ENCODE measurements at regions not wholly inside any gene's neighbourhood (a gene's known extent, or its start where the extent isn't known, plus 50 kb on each side); places are given as distances from the start of the nearest gene placed in this dataset.
A peak's percentile ranks its signal among the peaks of the same experiment; 100 is the strongest.
"Not testable (repeated sequence)": the region's sequence is repeated elsewhere in the genome, so short reads cannot be mapped to it uniquely, and the experiment has no call there.

DNA sequence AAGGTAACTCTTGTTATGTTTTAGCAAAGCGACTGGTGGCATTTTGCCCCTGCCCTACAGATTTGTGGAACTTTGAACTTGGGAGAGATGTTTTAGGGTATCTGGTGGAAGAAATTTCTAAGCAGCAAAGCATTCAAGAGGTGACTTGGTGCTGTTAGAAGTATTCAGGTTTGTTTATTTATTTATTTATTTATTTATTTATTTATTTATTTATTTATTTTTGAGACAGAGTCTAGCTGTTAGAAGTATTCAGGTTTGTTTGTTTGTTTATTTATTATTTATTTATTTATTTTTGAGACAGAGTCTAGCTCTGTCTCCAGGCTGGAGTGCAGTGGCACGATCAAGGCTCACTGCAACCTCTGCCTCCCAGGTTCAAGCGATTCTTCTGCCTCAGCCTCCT lies 89.8 kb upstream of the DDHD1 start:
- DNase-seq, result not testable (repeated sequence)

DNA sequence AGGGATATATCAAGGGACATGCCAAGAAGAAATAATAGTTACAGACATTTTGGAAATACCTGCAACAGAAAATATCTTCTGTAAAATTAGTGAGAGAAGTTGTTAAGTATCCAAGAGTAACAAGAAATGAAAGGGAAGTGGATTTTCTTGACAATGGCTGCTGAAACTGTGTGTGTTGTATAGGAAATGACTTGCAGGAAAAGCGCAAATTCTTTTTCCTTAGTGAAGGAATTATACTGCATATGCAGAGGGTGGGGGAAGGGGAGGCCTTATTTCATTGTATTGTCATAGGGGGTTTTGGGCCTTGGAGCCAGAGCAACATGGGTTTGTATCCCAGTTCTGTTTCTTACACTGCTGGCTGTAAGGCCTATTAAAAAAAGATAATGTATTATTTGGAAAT lies 84.4 kb upstream of the DDHD1 start:
- no peak for DNase-seq

DNA sequence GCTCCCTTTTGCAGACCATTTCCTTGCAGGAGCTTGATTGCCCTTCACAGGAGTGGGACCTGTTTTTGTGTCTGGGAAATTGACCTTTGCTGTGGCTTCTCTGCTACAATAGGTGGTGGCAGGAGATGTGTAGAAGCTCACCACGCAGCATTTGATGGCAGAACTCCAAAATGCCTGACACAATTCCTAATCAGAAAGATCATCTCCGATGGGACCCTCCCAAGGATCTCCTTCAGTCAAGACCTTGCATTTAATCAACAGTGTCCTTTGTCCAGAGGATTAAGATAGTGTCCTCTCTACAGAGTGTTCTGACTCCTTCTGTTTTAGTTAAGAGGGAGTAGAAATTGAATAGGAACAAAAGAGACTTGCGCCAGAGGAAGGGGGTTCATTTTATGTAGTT lies 83.6 kb upstream of the DDHD1 start:
- DNase-seq, result no peak

DNA sequence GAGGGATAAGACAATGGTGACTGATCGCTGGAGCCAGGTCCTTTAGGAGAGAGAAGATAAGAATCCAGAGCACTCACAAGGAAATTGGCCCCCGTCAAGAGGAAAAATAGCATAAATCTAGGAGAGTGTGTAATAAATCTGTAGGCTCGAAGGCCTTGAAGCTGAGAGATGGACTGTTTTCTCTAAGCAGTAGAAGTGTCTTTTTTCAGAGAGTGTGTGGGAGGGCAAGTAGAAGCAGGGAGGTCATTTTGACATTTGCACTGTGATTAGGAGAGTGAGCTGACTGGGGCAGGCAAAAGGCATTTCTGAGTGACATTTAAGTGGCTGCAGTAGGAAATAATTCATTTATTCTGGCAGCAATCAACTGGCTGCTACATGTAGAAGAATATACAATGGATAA lies 78.0 kb upstream of the DDHD1 start:
- no peak for DNase-seq

DNA sequence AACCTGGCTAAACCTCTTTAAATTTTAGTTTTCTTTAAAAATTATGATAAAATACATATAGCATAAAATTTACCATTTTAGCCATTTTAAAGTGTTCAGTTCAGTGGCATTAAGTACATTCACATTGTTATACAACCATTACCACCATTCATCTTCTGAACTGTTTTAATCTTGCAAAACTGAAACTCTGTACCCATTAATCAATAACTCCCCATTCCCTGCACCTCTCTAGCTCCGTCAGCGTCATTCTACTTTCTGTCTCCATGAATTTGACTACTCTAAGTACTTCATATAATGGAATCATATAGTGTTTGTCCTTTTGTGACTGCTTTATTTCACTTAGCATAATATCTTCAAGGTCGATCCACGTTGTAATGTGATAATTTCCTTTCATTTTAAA lies 75.8 kb upstream of the DDHD1 start:
- no peak for DNase-seq

DNA sequence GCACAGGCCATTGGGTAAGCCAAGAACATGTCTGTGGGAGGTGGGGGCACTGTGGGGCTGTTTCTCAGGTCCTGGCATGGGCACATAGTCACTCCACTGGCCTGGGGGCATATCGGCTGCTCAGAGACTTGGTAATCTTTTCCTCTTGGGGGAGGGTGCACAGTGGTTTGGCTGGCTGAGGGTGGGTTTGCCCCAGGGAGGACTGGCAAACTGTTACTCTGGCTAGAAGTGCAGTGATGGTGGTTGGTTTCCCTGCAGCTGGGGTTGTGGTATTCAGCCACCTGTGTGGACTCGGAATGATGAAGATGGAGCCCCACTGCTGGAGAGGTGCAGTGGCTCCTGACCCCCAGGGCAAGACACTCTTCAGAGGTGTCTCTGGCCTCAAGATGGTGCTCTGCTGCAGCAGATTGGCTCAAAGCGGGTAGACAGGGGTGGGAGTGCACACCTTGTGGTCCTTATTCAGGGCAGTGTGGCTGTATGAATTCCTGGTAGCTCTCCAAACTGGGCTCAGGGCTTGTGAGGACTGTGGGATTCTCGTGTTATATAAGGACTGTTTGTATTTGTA lies 74.1 kb upstream of the DDHD1 start:
- DNase-seq, result no peak

DNA sequence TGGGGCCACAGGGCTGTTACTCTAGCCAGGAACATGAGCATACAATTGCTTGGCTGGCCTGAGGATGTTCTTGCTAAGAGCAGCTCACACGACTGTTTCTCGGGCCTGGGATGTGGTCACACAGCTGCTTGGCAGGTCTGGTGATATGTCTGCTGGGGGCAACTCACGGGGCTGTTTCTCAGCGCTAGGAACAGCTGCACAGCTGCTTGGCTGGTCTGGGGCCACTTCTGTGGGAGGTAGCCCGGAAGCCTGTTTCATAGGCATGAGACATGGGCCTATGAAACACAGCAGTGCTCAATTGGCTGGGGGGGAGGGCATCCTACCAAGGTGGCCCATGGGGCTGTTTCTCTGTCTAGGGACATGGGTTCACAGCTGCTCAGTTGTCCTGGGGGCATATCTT lies 73.4 kb upstream of the DDHD1 start:
- DNase-seq, result no peak

DNA sequence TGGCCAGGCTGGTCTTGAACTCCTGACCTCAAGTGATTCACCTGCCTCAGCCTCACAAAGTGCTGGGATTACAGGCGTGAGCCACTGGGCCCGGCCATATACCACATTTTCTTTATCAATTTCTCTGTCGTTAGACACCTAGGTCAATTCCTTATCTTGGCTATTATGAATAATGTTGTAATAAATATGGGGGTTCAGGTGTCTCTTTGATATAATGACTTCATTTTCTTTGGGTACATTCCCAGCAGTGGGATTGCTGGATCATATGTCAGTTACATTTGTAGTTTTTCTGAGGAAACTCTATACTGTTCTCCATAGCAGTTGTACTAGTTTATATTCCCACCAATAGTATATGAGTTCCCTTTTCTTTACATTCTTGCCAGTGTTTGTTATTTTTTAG lies 67.8 kb upstream of the DDHD1 start:
- no peak for DNase-seq

DNA sequence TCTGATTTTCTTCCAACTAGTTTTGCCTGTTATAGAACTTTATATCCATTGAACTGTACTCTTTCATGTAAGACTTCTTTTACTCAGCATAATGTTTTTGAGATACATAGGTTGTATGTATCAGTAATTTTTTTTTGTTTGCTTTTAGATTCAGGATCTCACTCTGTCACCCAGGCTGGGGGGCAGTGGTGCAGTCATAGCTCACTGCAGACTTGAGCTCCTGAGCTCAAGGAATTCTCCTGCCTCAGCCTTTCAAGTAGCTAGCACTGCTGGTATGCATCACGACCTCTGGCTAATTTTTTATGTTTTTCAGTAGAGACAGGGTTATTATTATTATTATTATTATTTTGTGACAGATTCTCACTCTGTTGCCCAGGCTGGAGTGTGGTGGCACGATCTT lies 65.0 kb upstream of the DDHD1 start:
- DNase-seq, result no peak

DNA sequence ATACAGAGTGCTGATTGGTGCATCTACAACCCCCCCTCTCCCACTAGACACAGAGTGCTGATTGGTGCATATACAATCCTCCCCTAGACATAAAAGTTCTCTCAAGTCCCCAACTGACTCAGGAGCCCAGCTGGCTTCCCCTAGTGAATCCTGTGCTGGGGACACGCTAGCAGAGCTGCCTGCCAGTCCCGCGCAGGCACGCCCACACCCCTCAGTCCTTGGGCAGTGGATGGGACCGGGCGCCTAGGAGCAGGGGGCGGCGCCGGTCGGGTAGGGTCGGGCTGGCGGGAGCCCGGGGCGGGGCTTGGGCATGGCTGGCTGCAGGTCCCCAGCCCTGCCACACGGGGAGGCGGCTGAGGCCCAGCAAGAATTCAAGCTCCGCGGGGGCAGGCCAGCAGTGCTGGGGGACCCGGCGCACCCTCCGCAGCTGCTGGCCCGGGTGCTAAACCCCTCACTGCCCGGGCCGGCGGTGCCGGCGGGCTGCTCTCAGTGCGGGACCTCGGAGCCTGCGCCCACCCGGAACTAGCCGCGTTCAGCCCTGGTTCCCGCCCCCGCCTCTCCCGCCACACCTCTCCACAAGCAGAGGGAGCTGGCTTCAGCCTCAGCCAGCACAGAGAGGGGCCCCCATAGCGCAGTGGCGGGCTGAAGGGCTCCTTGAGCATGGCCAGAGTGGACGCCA lies 64.3 kb upstream of the DDHD1 start:
- peak; percentile 86 for DNase-seq

DNA sequence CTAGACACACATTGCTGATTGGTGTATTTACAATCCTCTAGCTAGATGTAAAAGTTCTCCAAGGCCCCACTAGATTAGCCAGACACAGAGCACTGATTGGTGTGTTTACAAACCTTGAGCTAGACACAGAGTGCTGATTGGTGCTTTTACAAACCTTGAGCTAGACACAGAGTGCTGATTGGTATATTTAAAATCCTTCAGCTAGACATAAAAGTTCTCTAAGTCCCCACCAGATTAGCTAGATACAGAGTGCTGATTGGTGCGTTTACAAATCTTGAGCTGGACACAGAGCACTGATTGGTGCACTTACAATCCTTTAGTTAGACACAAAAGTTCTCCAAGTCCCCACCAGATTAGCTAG lies 63.8 kb upstream of the DDHD1 start:
- DNase-seq, result not testable (repeated sequence)

DNA sequence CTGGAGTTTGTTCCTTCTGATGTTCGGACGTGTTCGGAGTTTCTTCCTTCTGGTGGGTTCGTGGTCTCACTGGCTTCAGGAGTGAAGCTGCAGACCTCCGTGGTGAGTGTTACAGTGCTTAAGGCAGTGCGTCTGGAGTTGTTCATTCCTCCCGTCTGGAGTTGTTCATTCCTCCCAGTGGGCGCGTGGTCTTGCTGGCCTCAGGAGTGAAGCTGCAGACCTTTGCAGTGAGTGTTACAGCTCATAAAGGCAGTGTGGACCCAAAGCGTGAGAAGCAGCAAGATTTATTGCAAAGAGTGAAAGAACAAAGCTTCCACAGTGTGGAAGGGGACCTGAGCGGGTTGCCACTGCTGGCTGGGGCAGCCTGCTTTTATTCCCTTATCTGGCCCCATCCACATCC lies 63.4 kb upstream of the DDHD1 start:
- DNase-seq, result not testable (repeated sequence)

DNA sequence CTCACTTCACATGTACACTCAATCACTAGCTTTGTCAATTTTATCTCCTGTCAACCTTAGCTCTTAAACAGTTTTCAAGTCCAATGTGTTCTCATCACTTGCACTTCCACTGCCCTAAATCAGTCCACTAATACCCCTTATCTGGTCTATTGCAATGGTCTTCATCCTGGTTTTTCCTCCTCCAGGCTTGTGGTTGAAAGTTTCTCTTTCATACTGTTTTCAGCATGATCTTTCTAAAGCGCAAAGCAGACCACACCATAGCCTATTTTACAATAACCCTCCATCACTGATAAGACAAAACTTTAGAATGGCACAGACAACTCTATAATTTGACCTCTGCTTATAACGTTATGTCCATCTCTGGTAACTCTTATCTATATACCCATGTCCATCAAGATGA lies 62.0 kb upstream of the DDHD1 start:
- DNase-seq, result no peak

DNA sequence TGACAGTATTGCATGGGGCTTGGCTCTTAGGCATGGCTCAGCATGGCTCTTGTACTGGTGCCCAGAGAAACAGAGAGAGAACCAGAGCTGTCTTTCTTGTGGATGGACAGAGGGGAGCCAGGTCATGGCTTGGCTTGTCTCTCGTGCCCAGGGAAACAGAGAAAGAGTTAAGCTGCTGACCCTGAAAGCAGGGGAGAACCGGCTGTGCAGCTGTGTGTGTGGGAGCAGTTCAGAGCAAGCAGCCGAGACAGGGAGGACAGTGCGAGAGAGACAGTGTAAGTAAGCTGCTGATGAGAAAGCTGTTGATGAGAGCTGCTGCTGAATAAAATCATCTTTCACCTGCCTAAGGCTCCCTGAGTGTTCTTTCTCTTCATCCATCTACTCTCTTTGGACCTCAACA lies 61.3 kb upstream of the DDHD1 start:
- DNase-seq, result no peak

DNA sequence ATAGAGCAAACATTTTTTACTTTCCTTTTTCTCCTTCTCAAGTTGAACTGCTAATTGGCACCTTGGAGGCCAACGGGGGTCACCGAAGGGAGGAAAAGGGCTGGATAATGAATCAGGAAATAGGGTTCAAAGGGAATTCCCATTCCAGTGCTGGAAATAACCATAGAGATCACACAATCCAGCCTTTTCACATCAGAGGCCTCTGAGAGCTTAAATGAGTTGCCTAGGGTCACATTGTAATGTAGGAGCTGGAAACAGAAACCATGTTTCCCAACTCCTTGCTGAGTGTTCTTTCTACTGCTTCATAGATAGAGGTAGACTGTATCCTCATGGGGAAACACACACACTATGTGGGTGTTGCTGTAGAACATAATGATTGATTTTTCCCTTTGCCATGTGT lies 60.6 kb upstream of the DDHD1 start:
- DNase-seq, result no peak

DNA sequence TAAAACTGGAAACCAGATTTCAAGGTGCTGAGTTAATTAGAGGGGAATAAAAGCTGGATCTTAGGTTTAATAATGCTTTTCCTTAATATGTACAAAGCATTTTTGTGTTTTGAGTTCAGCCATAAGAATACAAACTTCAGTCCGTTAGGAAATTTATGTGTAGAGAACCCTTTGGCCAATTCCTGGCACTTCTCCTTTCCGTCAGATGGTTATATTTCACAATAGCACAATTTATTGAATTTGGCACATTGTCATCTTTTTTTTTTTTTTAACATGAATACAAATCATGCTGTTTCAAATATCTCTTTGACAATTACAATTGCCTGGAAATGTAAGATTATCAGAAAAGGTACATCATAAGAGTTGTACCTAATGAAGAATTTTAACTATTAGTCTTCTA lies 56.2 kb upstream of the DDHD1 start:
- no peak for DNase-seq

Data from retina (tissue), 1 donor.